ENCODE measurements at regions not wholly inside any gene's neighbourhood (a gene's known extent, or its start where the extent isn't known, plus 50 kb on each side); places are given as distances from the start of the nearest gene placed in this dataset.

DNA sequence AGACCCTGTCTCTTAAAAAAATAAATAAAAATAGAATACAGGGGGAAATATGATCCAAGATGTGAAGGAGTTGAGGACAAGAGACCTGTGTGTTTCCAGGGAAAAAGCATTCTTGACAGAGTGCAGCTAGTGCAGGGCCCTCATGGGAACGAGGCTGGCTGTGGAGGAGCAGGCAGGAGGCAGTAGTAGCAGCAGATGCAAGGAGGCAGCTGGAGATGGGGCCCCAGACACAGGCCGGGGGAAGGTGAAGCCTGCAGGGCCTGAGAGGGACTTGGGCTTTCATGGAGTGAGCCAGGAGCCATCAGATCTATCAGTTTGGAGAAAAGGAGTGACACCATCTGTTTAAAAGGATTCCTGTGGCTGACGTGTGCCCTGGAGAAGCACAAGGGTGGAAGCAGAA lies 71.4 kb upstream of the ZNF438 start:
- TF ChIP-seq, protein P1, sequence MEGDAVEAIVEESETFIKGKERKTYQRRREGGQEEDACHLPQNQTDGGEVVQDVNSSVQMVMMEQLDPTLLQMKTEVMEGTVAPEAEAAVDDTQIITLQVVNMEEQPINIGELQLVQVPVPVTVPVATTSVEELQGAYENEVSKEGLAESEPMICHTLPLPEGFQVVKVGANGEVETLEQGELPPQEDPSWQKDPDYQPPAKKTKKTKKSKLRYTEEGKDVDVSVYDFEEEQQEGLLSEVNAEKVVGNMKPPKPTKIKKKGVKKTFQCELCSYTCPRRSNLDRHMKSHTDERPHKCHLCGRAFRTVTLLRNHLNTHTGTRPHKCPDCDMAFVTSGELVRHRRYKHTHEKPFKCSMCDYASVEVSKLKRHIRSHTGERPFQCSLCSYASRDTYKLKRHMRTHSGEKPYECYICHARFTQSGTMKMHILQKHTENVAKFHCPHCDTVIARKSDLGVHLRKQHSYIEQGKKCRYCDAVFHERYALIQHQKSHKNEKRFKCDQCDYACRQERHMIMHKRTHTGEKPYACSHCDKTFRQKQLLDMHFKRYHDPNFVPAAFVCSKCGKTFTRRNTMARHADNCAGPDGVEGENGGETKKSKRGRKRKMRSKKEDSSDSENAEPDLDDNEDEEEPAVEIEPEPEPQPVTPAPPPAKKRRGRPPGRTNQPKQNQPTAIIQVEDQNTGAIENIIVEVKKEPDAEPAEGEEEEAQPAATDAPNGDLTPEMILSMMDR (IDR thresholded peaks at IDR 0.05), result no peak
- no peak for TF ChIP-seq EP300 (IDR thresholded peaks at IDR 0.05)
- no peak for TF ChIP-seq POLR2A (IDR thresholded peaks at IDR 0.05)
